Keratinocyte (primary cell): ENCODE measurements at regions not wholly inside any gene's neighbourhood (a gene's known extent, or its start where the extent isn't known, plus 50 kb on each side); places are given as distances from the start of the nearest gene placed in this dataset.

Experiments used
- DNase-seq: peaks from one replicate; pipeline ENCODE4 v3.0.0-alpha.2; 2011; ENCODE audit warnings: low read depth, missing footprints, low spot score
- FAIRE-seq: peaks from 2 replicates; lab custom pipeline; 2011; peaks lifted over from hg19 to GRCh38; lab: Jason Lieb, UNC
- H2AFZ ChIP-seq: 2 replicates; pipeline ENCODE4 v1.6.0; 2012; ENCODE audit warnings: low read length, control low read depth, inconsistent platforms; ENCODE audit not compliant: control insufficient read depth
- H3K27ac ChIP-seq: 2 replicates; pipeline ENCODE4 v1.5.1; 2011; ENCODE audit warnings: low read length; ENCODE audit not compliant: control insufficient read depth, insufficient read depth
- H3K27me3 ChIP-seq: 3 replicates; pipeline ENCODE4 v1.6.0; 2011; ENCODE audit warnings: low read length; ENCODE audit not compliant: control insufficient read depth, insufficient read depth; ENCODE audit errors: extremely low read depth
- H3K36me3 ChIP-seq, 2 experiments: 2 replicates in 1 of 2; 3 replicates in 1 of 2; pipeline ENCODE4 v1.5.1; 2011; ENCODE audit warnings: low read length in 2 of 2, mild to moderate bottlenecking in 1 of 2; ENCODE audit not compliant: control insufficient read depth in 2 of 2, insufficient read depth in 2 of 2; ENCODE audit errors: extremely low read depth in 1 of 2
- H3K4me1 ChIP-seq: 3 replicates; pipeline ENCODE4 v1.5.1; 2011; ENCODE audit warnings: low read length; ENCODE audit not compliant: control insufficient read depth, insufficient read depth; ENCODE audit errors: extremely low read depth
- H3K4me2 ChIP-seq: 3 replicates; pipeline ENCODE4 v1.6.0; 2011; ENCODE audit warnings: low read depth, low read length; ENCODE audit not compliant: control insufficient read depth, insufficient read depth; ENCODE audit errors: extremely low read depth
- H3K4me3 ChIP-seq, 3 experiments: fragments of 200-600 bp in 1 of 3; sonication (generic) in 1 of 3; 2 replicates in 2 of 3; 3 replicates in 1 of 3; pipeline ENCODE4 v1.5.1; 2011 to 2016; ENCODE audit warnings: low read length in 3 of 3, mild to moderate bottlenecking in 3 of 3, control low read depth in 2 of 3, inconsistent platforms in 1 of 3, low read depth in 1 of 3, mixed read lengths in 1 of 3, mixed run types in 1 of 3, moderate library complexity in 1 of 3; ENCODE audit not compliant: control insufficient read depth in 2 of 3, insufficient read depth in 2 of 3; ENCODE audit errors: extremely low read depth in 1 of 3
- H3K79me2 ChIP-seq: 2 replicates; pipeline ENCODE4 v1.6.0; 2012; ENCODE audit warnings: low read length; ENCODE audit not compliant: control insufficient read depth, insufficient read depth
- H3K9ac ChIP-seq: 3 replicates; pipeline ENCODE4 v1.6.0; 2011; ENCODE audit warnings: low read length; ENCODE audit not compliant: control insufficient read depth, insufficient read depth; ENCODE audit errors: extremely low read depth
- H3K9me1 ChIP-seq: 3 replicates; pipeline ENCODE4 v1.6.0; 2011; ENCODE audit warnings: low read length; ENCODE audit not compliant: control insufficient read depth, insufficient read depth; ENCODE audit errors: extremely low read depth
- H3K9me3 ChIP-seq: 2 replicates; pipeline ENCODE4 v1.5.1; 2012; ENCODE audit warnings: low read depth, low read length; ENCODE audit not compliant: control insufficient read depth
- H4K20me1 ChIP-seq: 3 replicates; pipeline ENCODE4 v1.6.0; 2011; ENCODE audit warnings: low read length; ENCODE audit not compliant: control insufficient read depth, insufficient read depth; ENCODE audit errors: extremely low read depth
- CTCF ChIP-seq, 3 experiments: IDR thresholded peaks in 1 of 3; conservative IDR thresholded peaks in 1 of 3; optimal IDR thresholded peaks in 1 of 3; 2 replicates in 2 of 3; 3 replicates in 1 of 3; pipeline versions ENCODE3 to v1.5.1; 2011; ENCODE audit warnings: low read length in 3 of 3, mild to moderate bottlenecking in 3 of 3, moderate library complexity in 2 of 3, control low read depth in 1 of 3, inconsistent platforms in 1 of 3; ENCODE audit not compliant: insufficient read depth in 2 of 3; ENCODE audit errors: extremely low read depth in 1 of 3
- EZH2 ChIP-seq: IDR thresholded peaks from one replicate; pipeline ENCODE4 v1.6.1; 2012; ENCODE audit warnings: inconsistent platforms, mild to moderate bottlenecking, low read length, moderate library complexity
- dilution Hi-C: fragments of 300-500 bp; cut with MboI; formaldehyde crosslinking; loops from one replicate; pipeline ENCODE4 v1.7.0; 2020; ENCODE audit warnings: low sequenced_read_pairs; ENCODE audit not compliant: extremely low pct_ligation_motif_present

DNA sequence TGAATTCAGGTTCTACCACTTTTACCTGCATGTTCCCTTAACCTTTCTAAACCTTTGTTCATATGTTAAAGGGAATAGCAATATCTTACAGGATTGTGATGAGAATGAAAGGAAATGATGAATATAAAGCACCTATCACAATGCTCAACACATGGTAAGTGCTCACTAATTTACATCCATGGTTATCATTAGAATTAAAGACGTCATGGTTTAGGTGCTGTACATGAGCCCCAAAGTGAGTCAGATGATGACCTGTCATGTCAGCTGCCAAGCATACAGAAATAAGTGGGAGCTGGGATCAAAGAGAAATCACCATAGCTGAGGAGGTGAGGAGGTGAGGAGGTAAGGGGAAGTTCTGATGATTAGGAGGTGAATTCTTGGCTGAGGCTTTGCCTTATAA lies 135.9 kb upstream of the ATP2B1 start:
- FAIRE-seq (peak; percentile 68), DNase-seq (no peak)
- H4K20me1 ChIP-seq: no peaks in the 10 kb centered on the region
- H3K9me3 ChIP-seq: no peaks in the 10 kb centered on the region
- no peak for TF ChIP-seq CTCF (optimal IDR thresholded peaks at IDR 0.05 in 1 of 3, IDR thresholded peaks at IDR 0.05 in 1 of 3, conservative IDR thresholded peaks at IDR 0.05 in 1 of 3; ENCODE audit: extremely low read depth in 1 of 3, insufficient read depth in 2 of 3, low read length in 3 of 3)
- no peak for TF ChIP-seq EZH2
- H3K36me3 ChIP-seq: no peaks in the 10 kb centered on the region
- no peak overlapping the region for H3K4me2 ChIP-seq
- no peaks in the 10 kb centered on the region for H3K4me1 ChIP-seq
- H2AFZ ChIP-seq: no peak overlapping the region
- dilution Hi-C loops: no loop called here
- H3K9me1 ChIP-seq: no peaks in the 10 kb centered on the region
- H3K4me3 ChIP-seq: no peak overlapping the region
- H3K27me3 ChIP-seq: no peaks in the 10 kb centered on the region
- no peak overlapping the region for H3K27ac ChIP-seq
- H3K79me2 ChIP-seq: no peaks in the 10 kb centered on the region
- no peak overlapping the region for H3K9ac ChIP-seq

GRCh38 chr12:89840162-89840922 lies 131.7 kb upstream of the ATP2B1 start:
- Histone ChIP-seq H3K27ac (no peak overlapping the region), H2AFZ (no peak overlapping the region), H3K9me3 (no peaks in the 10 kb centered on the region), H3K4me2 (no peak overlapping the region), H4K20me1 (no peaks in the 10 kb centered on the region), H3K36me3 (no peaks in the 10 kb centered on the region), H3K79me2 (no peaks in the 10 kb centered on the region), H3K9ac (no peak overlapping the region), H3K27me3 (no peaks in the 10 kb centered on the region), H3K4me1 (no peaks in the 10 kb centered on the region), H3K4me3 (no peak overlapping the region), H3K9me1 (no peaks in the 10 kb centered on the region)
- DNase-seq (no peak), FAIRE-seq (no peak)
- TF ChIP-seq CTCF (optimal IDR thresholded peaks at IDR 0.05 in 1 of 3, IDR thresholded peaks at IDR 0.05 in 1 of 3, conservative IDR thresholded peaks at IDR 0.05 in 1 of 3; ENCODE audit: extremely low read depth in 1 of 3, insufficient read depth in 2 of 3, low read length in 3 of 3): no peak
- no peak for TF ChIP-seq EZH2
- dilution Hi-C loops: no loop called here
